HFFc6 (cell line): ENCODE measurements at regions not wholly inside any gene's neighbourhood (a gene's known extent, or its start where the extent isn't known, plus 50 kb on each side); places are given as distances from the start of the nearest gene placed in this dataset.

Source experiments
- DNase-seq: peaks from one replicate; pipeline ENCODE4 v3.0.0-alpha.2; 2018
- H3K27ac Mint-ChIP-seq: 2 replicates; pipeline ENCODE4 v1.8.0; 2020; ENCODE audit warnings: mild to moderate bottlenecking, mixed read lengths
- H3K27me3 Mint-ChIP-seq: 2 replicates; pipeline ENCODE4 v1.8.0; 2021; ENCODE audit warnings: mild to moderate bottlenecking, moderate library complexity, mixed read lengths; ENCODE audit not compliant: insufficient read depth
- H3K36me3 Mint-ChIP-seq: 2 replicates; pipeline ENCODE4 v1.8.0; 2021; ENCODE audit warnings: low read depth, mixed read lengths
- H3K4me1 Mint-ChIP-seq: 2 replicates; pipeline ENCODE4 v1.8.0; 2020; ENCODE audit warnings: low read depth, mixed read lengths
- H3K4me3 Mint-ChIP-seq: 2 replicates; pipeline ENCODE4 v1.8.0; 2020; ENCODE audit warnings: mild to moderate bottlenecking, moderate library complexity, mixed read lengths
- H3K9me3 Mint-ChIP-seq: 2 replicates; pipeline ENCODE4 v1.8.0; 2020; ENCODE audit warnings: mild to moderate bottlenecking, mixed read lengths
- TF ChIP-seq, protein P1 (sequence below): fragments of 200-600 bp; sonication (generic); IDR thresholded peaks from 2 replicates; pipeline ENCODE4 v1.5.0; 2021; ENCODE audit warnings: antibody characterized with exemption, mild to moderate bottlenecking

DNA sequence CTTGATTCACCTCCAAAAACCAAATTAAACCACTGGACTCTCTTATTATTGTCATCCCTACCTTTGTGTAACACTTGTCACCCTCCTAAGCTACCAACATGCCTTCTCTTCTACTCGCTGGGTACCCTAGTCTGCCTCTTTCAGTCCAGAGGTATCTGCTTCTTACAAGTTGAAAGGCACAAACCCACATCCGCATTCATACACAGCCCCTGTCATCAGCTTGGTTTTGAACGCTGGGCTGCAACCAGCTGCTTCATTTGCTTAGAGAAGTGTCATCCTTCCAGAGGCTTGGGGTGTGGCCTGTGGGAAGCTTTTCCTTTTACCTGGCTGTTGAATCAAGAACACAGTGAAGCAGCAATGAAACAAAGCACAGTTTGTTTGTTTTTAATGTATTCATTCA lies 138.8 kb upstream of the WWC1 start:
- TF ChIP-seq, protein P1, sequence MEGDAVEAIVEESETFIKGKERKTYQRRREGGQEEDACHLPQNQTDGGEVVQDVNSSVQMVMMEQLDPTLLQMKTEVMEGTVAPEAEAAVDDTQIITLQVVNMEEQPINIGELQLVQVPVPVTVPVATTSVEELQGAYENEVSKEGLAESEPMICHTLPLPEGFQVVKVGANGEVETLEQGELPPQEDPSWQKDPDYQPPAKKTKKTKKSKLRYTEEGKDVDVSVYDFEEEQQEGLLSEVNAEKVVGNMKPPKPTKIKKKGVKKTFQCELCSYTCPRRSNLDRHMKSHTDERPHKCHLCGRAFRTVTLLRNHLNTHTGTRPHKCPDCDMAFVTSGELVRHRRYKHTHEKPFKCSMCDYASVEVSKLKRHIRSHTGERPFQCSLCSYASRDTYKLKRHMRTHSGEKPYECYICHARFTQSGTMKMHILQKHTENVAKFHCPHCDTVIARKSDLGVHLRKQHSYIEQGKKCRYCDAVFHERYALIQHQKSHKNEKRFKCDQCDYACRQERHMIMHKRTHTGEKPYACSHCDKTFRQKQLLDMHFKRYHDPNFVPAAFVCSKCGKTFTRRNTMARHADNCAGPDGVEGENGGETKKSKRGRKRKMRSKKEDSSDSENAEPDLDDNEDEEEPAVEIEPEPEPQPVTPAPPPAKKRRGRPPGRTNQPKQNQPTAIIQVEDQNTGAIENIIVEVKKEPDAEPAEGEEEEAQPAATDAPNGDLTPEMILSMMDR = no peak
- H3K4me1 Mint-ChIP-seq = peaks cover 13% of the 10 kb centered on the region; the same call in 1 of the 2 replicates
- peaks cover 34% of the 10 kb centered on the region for H3K27me3 Mint-ChIP-seq
- H3K9me3 Mint-ChIP-seq = no peaks in the 10 kb centered on the region
- H3K27ac Mint-ChIP-seq = no peak overlapping the region
- no peak overlapping the region for H3K4me3 Mint-ChIP-seq
- H3K36me3 Mint-ChIP-seq = no peaks in the 10 kb centered on the region
- DNase-seq = no peak

DNA sequence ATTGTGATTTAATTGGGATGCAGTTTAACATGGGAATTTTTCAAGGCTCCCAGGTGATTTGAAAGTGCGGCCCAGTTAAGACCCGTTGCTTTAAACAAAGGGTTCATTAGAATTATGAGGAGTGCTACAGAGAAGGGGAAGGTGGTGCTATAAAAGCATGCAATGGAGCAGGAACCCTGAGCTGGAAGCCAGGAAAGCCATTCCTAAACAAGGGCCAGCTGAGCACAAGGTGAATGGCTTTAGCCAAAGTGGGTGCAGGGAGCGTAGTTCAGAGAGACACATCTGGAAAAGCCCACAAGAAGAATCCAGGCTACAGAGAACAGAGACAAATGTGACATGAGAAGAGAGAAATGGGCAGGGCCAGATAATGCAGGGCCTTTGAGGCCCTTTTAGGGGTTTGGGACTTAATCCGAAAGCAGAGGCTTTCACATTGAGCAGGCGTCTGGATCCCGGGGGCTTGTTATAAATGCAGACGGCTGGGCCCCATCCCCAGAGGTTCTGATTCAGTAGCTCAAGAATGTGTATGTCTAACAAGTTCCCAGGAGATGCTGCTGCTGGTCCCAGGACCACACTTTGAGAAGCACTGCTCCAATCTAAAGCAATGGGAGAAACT lies 138.1 kb upstream of the WWC1 start:
- Mint-ChIP-seq H3K36me3 (no peaks in the 10 kb centered on the region), H3K9me3 (no peaks in the 10 kb centered on the region), H3K27me3 (peaks cover 32% of the 10 kb centered on the region), H3K4me1 (peaks cover 13% of the 10 kb centered on the region; the same call in 1 of the 2 replicates), H3K4me3 (no peak overlapping the region), H3K27ac (no peak overlapping the region)
- no peak for DNase-seq
- TF ChIP-seq, protein P1 = no peak

DNA sequence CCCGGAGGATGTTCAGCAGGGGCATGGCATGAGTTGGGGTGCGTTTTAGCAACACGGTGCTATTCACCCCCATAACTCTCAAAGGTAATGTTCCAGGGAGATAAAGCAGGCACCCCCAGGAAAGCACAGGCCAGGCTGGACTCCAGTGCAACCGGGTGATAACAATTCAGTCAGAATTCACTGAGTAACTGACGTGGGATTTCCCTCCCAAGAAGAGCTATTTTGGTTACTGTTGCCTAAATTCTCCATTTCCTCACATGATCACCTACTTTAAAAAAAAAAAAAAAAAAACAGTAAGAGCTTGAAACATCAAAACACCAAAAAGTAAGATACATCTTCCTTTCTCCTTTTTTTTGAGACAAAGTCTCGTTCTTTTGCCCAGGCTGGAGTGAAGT lies 137.6 kb upstream of the WWC1 start:
- Mint-ChIP-seq H3K27ac (no peak overlapping the region), H3K4me1 (peaks cover 13% of the 10 kb centered on the region; the same call in 1 of the 2 replicates), H3K4me3 (no peak overlapping the region), H3K9me3 (no peaks in the 10 kb centered on the region), H3K36me3 (no peaks in the 10 kb centered on the region), H3K27me3 (peaks cover 31% of the 10 kb centered on the region)
- TF ChIP-seq, protein P1 = no peak
- no peak for DNase-seq

DNA sequence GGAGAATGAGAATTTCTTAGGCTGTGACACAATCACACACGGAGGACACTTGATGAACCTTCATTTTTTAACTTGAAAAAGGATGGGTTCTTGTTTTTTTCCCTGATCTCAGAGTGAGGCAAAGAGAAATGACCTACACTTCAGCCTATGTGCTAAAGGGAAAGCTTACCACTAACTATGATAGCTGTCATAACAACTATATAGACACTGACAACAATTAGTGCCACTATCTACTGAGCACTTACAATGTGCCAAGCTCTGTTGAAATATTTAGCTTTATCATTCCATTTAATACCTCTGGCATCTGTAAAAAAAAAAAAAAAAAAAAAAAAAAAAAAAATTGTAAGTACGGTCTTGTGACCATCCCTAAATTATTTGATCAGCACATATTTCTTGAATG lies 135.9 kb upstream of the WWC1 start:
- TF ChIP-seq, protein P1 = no peak
- no peaks in the 10 kb centered on the region for H3K36me3 Mint-ChIP-seq
- no peak for DNase-seq
- H3K9me3 Mint-ChIP-seq = no peaks in the 10 kb centered on the region
- peaks cover 13% of the 10 kb centered on the region; the same call in 1 of the 2 replicates for H3K4me1 Mint-ChIP-seq
- H3K27ac Mint-ChIP-seq = no peak overlapping the region
- peaks cover 22% of the 10 kb centered on the region for H3K27me3 Mint-ChIP-seq
- H3K4me3 Mint-ChIP-seq = no peak overlapping the region

GRCh38 chr5:168156170-168156569 lies 135.3 kb upstream of the WWC1 start:
- Mint-ChIP-seq H3K4me3 (no peak overlapping the region), H3K4me1 (peaks cover 13% of the 10 kb centered on the region; the same call in 1 of the 2 replicates), H3K27ac (no peak overlapping the region), H3K27me3 (peaks cover 23% of the 10 kb centered on the region), H3K36me3 (no peaks in the 10 kb centered on the region), H3K9me3 (no peaks in the 10 kb centered on the region)
- TF ChIP-seq, protein P1 = no peak
- no peak for DNase-seq
